ENCODE measurements at regions not wholly inside any gene's neighbourhood (a gene's known extent, or its start where the extent isn't known, plus 50 kb on each side); places are given as distances from the start of the nearest gene placed in this dataset.
A peak's percentile ranks its signal among the peaks of the same experiment; 100 is the strongest.

DNA sequence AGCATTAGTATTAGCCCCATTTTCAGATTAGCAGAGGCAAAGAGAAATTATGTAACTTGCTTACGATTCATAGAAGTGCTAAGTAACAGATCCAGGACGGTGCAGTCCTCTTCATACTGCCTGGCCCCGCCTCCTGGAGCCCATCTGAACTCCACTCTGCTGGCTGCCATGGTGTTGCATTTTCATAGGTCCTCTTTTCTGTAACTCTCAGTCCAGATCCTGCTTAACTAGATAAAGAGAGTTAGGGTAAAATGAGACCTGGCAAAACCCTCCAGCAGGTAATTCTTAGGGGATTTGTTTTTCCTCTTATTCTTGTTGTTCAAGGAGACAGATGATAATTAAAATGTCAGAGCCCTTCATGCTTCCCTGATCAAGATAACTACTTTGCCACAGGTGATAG lies 135.1 kb upstream of the EFNA5 start:
- H3K79me2 ChIP-seq = no peaks in the 10 kb centered on the region
- peak overlapping the region; percentile 77 for H3K27ac ChIP-seq
- no peaks in the 10 kb centered on the region for H3K36me3 ChIP-seq (replicated peaks; ENCODE audit: insufficient read depth, low read depth)
- DNase-seq (ENCODE audit: low spot score) = no peak
- no peak overlapping the region for H2AFZ ChIP-seq
- no peak overlapping the region for H3K4me2 ChIP-seq
- no peaks in the 10 kb centered on the region for H4K20me1 ChIP-seq (ENCODE audit: insufficient read depth, poor library complexity, severe bottlenecking)
- no peaks in the 10 kb centered on the region for H3K27me3 ChIP-seq
- 78% methylated on average over 3 of the region's 3 CpGs for WGBS (ENCODE audit: low lambda C conversion rate, missing lambda C conversion rate)
- TF ChIP-seq, protein P1, sequence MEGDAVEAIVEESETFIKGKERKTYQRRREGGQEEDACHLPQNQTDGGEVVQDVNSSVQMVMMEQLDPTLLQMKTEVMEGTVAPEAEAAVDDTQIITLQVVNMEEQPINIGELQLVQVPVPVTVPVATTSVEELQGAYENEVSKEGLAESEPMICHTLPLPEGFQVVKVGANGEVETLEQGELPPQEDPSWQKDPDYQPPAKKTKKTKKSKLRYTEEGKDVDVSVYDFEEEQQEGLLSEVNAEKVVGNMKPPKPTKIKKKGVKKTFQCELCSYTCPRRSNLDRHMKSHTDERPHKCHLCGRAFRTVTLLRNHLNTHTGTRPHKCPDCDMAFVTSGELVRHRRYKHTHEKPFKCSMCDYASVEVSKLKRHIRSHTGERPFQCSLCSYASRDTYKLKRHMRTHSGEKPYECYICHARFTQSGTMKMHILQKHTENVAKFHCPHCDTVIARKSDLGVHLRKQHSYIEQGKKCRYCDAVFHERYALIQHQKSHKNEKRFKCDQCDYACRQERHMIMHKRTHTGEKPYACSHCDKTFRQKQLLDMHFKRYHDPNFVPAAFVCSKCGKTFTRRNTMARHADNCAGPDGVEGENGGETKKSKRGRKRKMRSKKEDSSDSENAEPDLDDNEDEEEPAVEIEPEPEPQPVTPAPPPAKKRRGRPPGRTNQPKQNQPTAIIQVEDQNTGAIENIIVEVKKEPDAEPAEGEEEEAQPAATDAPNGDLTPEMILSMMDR (IDR thresholded peaks at IDR 0.05; ENCODE audit: poor library complexity) = no peak
- TF ChIP-seq EZH2phosphoT487 (IDR thresholded peaks at IDR 0.05; ENCODE audit: low read depth, severe bottlenecking, unreplicated experiment) (no peak), EZH2 (IDR thresholded peaks at IDR 0.05; ENCODE audit: borderline replicate concordance) (no peak)
- no peaks in the 10 kb centered on the region for H3K9me3 ChIP-seq (ENCODE audit: low read depth)
- H3K4me1 ChIP-seq (ENCODE audit: insufficient read depth) = peaks cover 6% of the 10 kb centered on the region
- no peaks in the 10 kb centered on the region for H3K9me2 ChIP-seq (replicated peaks; ENCODE audit: insufficient read depth)
- H3K4me3 ChIP-seq = no peak overlapping the region

DNA sequence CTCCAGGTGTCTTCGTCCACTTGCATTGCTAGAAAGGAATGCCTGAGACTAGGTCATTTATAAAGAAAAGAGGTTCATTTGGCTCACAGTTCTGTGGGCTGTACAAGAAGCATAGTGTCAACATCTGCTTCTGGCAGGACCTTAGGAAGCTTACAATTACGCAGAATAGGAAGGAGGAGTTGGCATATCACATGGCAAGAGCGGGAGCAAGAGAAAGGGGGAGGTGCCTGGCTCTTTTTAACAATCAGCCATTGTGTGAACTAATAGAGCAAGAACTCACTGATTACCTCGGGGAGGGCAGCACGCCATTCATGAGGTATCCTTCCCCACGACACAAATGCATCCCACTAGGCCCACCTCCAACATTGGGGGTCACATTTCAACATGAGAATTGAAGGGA lies 134.4 kb upstream of the EFNA5 start:
- Histone ChIP-seq H4K20me1 (ENCODE audit: insufficient read depth, poor library complexity, severe bottlenecking) (no peaks in the 10 kb centered on the region), H3K9me2 (replicated peaks; ENCODE audit: insufficient read depth) (no peaks in the 10 kb centered on the region), H3K27ac (peak overlapping the region; percentile 53), H3K79me2 (no peaks in the 10 kb centered on the region), H3K9me3 (ENCODE audit: low read depth) (no peaks in the 10 kb centered on the region), H3K27me3 (no peaks in the 10 kb centered on the region), H2AFZ (no peak overlapping the region), H3K4me2 (no peak overlapping the region), H3K4me1 (ENCODE audit: insufficient read depth) (peaks cover 6% of the 10 kb centered on the region), H3K36me3 (replicated peaks; ENCODE audit: insufficient read depth, low read depth) (no peaks in the 10 kb centered on the region), H3K4me3 (no peak overlapping the region)
- DNase-seq (ENCODE audit: low spot score) = no peak
- 80% methylated on average over 6 of the region's 6 CpGs for WGBS (ENCODE audit: low lambda C conversion rate, missing lambda C conversion rate)
- no peak for TF ChIP-seq EZH2phosphoT487 (IDR thresholded peaks at IDR 0.05; ENCODE audit: low read depth, severe bottlenecking, unreplicated experiment)

DNA sequence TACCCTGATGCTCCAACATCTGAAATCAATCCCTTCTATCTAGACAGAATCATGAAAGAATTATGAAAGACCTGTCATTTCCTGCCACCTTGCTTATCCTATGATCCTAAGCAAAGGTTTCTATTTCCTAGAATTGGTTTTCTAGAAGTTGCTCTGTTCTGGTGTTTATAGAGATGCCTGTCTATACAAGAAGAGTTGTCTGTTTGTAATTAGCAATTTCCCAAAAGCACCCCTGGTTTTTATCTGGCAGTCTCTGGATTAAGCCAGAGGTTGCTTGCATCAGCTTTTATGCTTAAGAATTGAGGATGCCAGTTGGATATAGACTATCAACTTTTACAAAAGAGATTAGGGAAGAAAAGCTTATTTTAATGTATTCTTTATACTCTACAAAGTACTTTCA lies 133.0 kb upstream of the EFNA5 start:
- Histone ChIP-seq H3K9me2 (replicated peaks; ENCODE audit: insufficient read depth) (no peaks in the 10 kb centered on the region), H3K4me2 (no peak overlapping the region), H3K9me3 (ENCODE audit: low read depth) (no peaks in the 10 kb centered on the region), H3K4me1 (ENCODE audit: insufficient read depth) (peaks cover 6% of the 10 kb centered on the region), H3K27ac (no peak overlapping the region), H2AFZ (no peak overlapping the region), H3K4me3 (no peak overlapping the region), H3K36me3 (replicated peaks; ENCODE audit: insufficient read depth, low read depth) (no peaks in the 10 kb centered on the region), H3K79me2 (no peaks in the 10 kb centered on the region), H4K20me1 (ENCODE audit: insufficient read depth, poor library complexity, severe bottlenecking) (no peaks in the 10 kb centered on the region), H3K27me3 (no peaks in the 10 kb centered on the region)
- no peak for DNase-seq (ENCODE audit: low spot score)
- TF ChIP-seq EZH2 (IDR thresholded peaks at IDR 0.05; ENCODE audit: borderline replicate concordance) (no peak), EZH2phosphoT487 (IDR thresholded peaks at IDR 0.05; ENCODE audit: low read depth, severe bottlenecking, unreplicated experiment) (no peak)
- TF ChIP-seq, protein P1 (IDR thresholded peaks at IDR 0.05; ENCODE audit: poor library complexity) = no peak

DNA sequence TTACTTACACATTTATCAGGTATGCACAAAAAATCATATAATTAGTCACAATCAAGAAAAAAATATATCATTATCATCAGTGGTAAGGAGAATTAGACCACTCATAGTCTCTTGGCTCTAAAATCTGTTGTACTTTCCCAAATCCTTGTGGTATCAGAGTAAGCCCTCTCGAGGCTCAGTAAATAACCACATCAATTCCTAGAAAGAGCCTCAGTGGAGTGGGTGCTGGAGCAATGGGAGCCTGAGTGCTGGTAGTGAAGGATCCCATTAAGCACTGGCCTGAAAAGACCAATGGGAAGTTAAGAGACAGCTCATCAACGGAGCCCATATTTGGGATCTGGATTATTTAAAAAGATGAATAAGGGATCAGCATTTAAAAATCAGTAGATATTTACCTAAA lies 130.3 kb upstream of the EFNA5 start:
- whole genome bisulfite sequencing (ENCODE audit: low lambda C conversion rate, missing lambda C conversion rate) = 75% methylated on average over 2 of the region's 2 CpGs
- Histone ChIP-seq H3K79me2 (no peaks in the 10 kb centered on the region), H3K27ac (no peak overlapping the region), H3K9me2 (replicated peaks; ENCODE audit: insufficient read depth) (no peaks in the 10 kb centered on the region), H3K9me3 (ENCODE audit: low read depth) (no peaks in the 10 kb centered on the region), H4K20me1 (ENCODE audit: insufficient read depth, poor library complexity, severe bottlenecking) (no peaks in the 10 kb centered on the region), H3K27me3 (no peaks in the 10 kb centered on the region), H3K36me3 (replicated peaks; ENCODE audit: insufficient read depth, low read depth) (no peaks in the 10 kb centered on the region), H3K4me2 (no peak overlapping the region), H3K4me3 (no peak overlapping the region), H2AFZ (no peak overlapping the region), H3K4me1 (ENCODE audit: insufficient read depth) (no peaks in the 10 kb centered on the region)
- TF ChIP-seq EZH2 (IDR thresholded peaks at IDR 0.05; ENCODE audit: borderline replicate concordance) (no peak), EZH2phosphoT487 (IDR thresholded peaks at IDR 0.05; ENCODE audit: low read depth, severe bottlenecking, unreplicated experiment) (no peak)
- TF ChIP-seq, protein P1 (IDR thresholded peaks at IDR 0.05; ENCODE audit: poor library complexity) = no peak
- no peak for DNase-seq (ENCODE audit: low spot score)

Data from hepatocyte (in vitro differentiated cells).